CD4-positive, alpha-beta T cell treated with Interleukin-1 beta for 1 hour (primary cell): ENCODE measurements at regions not wholly inside any gene's neighbourhood (a gene's known extent, or its start where the extent isn't known, plus 50 kb on each side); places are given as distances from the start of the nearest gene placed in this dataset.
"Not testable (repeated sequence)": the region's sequence is repeated elsewhere in the genome, so short reads cannot be mapped to it uniquely, and the experiment has no call there.

Source experiments
- DNase-seq, 2 donors: peaks; one replicate each; pipeline ENCODE4 v3.0.0-alpha.2; 2020 to 2022

- no peak for DNase-seq
Observed at GRCh38 chr2:155513248-155513647, 814.8 kb downstream of the KCNJ3 start.

GRCh38 chr2:155502766-155503165 lies 804.3 kb downstream of the KCNJ3 start:
- no peak for DNase-seq

GRCh38 chr2:155498106-155498505 lies 799.6 kb downstream of the KCNJ3 start:
- DNase-seq = no peak

DNA sequence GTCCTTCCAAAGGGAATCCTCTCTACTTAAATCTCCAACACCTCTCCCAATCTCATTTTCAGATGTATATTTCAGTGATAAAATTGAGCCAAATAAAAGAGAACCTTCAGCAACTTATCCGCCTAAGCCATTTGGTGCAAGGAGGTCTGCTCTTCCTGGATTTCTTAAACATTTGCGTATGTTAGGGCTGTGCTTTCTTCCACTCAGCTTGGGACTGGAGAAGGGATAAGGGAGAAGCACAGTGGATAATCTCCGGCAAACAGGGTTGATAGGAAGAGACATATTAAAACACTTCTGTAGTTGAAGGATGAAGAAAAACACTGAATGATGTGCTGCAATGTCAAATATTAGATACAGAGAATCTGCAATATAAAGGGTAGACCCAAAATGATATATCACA lies 796.2 kb downstream of the KCNJ3 start:
- no peak for DNase-seq

- no peak for DNase-seq
Observed at GRCh38 chr2:155485141-155485842, 786.8 kb downstream of the KCNJ3 start.

GRCh38 chr2:155481141-155481540 lies 782.6 kb downstream of the KCNJ3 start:
- DNase-seq = no peak

GRCh38 chr2:155472018-155472417 lies 773.5 kb downstream of the KCNJ3 start:
- not testable (repeated sequence) for DNase-seq

DNA sequence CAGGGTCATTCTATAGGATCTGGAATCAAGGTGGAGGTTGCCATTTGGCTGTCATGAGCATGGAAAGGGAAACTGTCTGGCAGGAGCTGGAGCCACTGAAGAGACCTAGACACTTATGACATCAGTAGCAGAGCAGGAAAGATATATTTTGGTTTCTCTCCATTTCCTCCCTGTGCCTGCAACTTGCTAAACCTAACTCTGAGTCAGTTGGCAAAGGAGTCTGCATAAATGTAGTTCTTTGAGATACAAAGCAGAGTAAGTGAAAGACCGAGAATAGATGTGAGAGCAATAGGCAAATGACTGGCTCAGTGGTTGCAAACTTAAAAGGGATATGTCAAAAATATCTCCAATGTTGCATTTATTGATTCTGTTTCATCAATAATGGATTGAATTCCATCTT lies 757.7 kb downstream of the KCNJ3 start:
- no peak for DNase-seq

- no peak for DNase-seq
Observed at GRCh38 chr2:155442755-155443372, 744.4 kb downstream of the KCNJ3 start.

- no peak for DNase-seq
Observed at GRCh38 chr2:155442088-155442487, 743.6 kb downstream of the KCNJ3 start.

DNA sequence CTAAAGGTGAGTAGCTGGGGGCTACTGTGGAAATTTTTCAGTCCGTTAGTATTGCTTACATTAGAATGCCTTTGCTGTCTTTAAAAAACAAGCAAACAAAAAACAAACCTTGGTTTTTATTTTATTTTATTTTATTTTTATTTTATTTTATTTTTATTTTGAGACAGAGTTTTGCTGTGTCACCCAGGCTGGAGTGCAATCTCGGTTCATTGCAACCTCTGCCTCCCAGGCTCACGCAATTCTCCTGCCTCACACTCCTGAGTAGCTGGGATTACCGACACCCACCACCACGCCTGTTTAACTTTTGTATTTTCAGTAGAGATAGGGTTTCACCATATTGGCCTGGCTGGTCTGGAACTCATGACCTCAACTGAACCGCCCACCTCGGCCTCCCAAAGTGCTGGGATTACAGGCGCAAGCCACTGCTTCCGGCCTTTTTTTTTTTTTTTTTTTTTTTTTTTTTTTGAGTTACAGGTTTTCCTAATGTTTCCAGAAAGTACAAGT lies 732.6 kb downstream of the KCNJ3 start:
- no peak for DNase-seq

GRCh38 chr2:155427470-155427869 lies 729.0 kb downstream of the KCNJ3 start:
- DNase-seq = no peak

- DNase-seq = no peak
Observed at GRCh38 chr2:155424518-155424917, 726.0 kb downstream of the KCNJ3 start.

DNA sequence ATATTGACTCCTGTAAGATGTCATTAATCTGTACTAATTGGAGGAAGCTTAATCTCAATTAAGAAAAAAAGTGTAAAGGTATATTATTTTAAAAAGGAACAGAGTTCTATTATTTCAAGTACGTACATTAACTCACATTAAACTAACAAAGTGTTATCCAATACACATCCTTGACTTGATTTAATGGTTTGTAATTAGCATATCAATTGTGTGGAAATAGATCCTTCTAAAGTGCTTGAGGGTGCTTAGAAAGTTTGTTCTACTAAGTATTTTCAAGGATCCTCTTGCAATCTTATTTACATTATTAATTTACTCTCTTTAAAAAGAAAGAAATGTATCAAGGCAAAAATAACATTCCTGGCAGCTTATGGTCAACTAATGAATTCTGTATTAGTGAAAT lies 720.3 kb downstream of the KCNJ3 start:
- no peak for DNase-seq

GRCh38 chr2:155412598-155412997 lies 714.1 kb downstream of the KCNJ3 start:
- DNase-seq = no peak

DNA sequence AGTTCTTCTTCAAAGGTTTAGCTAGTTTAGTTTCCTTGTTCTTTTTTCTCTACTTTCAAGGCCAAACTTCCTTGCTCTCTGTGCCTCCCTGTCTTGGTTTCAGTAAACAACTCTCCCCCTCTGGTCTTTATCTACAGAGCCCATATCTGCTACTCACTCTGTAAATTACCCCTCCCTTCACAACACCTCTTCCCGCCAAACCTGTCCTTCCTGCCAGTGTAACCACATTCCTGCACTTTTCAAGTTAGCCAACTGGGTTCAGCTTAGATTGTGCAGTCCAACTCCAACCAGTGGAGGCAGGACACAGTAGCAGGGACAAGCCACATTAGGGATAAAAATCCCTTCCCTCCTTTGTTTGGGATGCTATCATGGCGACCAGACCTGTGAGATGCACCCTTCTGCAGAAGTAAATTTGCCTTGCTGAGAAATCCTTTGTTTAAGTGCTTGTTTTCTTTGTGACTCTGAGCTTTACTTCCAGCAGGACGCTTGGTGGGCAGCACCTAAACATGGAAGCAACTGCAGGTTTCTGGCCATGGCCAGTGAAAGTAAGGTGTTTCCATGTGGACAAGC lies 706.0 kb downstream of the KCNJ3 start:
- DNase-seq = no peak

DNA sequence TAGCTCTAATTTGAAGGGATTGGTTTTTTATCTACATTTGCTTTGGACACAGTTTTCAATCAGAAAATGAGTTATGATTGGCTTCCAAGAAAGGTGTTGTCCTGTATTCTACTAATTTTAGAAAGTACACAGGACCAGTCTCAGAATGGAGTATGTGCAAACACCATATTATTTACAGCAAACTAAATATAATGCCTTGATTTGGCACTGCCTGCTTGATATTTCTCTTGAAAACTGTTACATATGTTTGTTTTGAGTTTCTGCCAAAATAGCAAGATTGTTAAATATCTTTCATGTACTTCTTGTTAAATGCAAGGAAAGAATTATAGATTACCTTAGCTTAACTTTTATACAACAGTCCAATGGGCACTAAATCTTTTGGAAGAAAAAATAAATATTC lies 694.9 kb downstream of the KCNJ3 start:
- DNase-seq = no peak

GRCh38 chr2:155391613-155392130 lies 693.2 kb downstream of the KCNJ3 start:
- no peak for DNase-seq

DNA sequence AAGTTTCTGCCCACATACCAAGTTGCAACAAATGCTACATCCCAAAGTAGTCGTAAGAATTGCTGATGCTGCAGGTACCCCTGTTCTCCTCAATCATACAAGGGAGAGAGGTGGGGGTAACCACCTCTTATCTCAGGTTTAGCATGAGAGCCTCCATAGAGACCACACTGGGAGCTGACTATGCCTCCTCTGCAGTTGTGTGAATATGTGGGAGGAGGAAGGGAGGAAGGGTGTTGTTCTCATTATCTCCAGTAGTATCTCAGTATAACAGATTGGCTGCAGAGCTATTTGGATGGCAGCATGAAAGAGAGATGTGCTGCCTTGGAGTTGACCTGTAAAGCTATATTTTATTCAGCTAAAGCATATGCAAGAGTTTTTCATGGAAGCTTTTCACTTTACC lies 690.7 kb downstream of the KCNJ3 start:
- DNase-seq = no peak

GRCh38 chr2:155384555-155385123 lies 686.1 kb downstream of the KCNJ3 start:
- DNase-seq = no peak

DNA sequence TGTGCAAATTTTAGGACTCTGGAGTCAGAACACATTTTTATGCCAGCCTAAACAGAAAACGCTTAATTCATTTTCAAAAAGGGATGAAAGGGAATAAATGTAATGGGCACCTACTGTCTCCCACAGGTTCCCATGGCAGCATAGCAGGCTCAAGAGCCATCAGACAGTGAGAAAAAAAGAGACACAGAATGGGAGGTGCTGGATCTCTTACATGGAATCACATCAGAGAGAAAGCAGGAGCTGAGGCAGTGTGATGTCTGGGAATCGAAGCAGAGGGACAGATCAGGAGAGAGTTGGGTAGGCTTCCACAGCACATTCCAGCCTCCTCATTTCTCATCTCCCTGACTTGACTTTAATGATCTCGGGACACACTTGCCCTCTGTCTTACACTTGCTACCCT lies 684.3 kb downstream of the KCNJ3 start:
- no peak for DNase-seq

DNA sequence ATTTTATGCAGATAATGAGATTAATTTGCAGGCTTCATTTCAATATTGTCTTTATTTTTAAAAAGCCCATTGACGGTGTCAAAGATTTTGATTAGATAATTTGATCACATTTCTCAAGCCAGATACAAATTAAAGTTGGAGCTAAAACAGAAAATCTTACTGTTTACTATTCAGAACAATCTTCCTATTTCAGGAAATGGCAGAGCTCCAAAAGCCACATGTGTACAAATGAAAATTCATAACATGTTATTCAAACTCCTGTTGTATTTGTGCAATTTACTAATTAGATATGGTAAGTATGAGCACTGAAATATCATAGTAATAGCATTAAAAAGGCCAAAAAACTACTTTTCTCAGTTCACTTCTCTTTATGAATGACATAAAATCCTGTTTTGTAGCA lies 682.9 kb downstream of the KCNJ3 start:
- no peak for DNase-seq

DNA sequence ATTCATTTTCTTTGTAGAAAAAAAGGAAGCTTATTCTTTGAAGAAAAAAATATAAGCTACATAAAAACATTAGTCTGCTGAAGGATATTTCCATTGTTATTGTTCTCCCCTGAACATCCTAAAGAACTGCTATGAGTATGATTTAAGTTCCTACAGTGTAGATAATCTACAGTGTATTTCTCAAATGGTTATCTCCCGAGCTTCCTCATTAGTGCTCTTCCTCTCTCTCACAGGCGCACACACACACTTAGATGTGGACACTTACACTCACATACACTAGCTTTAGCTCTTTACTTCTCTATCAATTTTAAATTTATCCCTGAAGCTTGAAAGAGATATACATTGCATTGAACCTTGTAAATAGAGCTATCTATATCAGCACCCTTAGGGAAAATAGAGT lies 681.0 kb downstream of the KCNJ3 start:
- no peak for DNase-seq

DNA sequence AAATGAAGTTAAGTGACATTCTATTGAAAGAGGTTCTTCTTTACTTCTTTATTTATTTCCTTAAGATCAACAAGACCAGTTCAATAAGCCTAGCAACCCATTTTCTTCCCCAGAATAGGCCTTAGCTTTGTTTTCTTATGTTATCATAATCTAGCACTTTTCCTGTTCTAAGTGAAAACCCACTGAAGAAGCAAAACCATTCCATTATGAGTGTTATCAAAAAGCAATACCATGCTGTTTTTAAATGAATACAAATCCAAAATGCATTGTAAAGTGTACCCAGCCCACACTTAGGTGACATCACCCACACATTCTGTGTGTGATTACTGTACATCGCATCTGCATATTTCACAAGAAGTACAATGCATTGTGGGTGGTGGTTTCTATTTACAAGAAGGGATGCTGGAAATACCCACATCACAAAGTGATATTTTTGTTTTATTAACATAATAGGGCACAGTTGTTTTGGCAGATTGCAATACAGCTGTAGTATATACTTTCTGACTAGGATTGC lies 679.5 kb downstream of the KCNJ3 start:
- DNase-seq = no peak
